GM21576 (cell line): ENCODE measurements at regions not wholly inside any gene's neighbourhood (a gene's known extent, or its start where the extent isn't known, plus 50 kb on each side); places are given as distances from the start of the nearest gene placed in this dataset.

Experiments
- ATAC-seq: cut with Tn5 transposase; IDR thresholded peaks from one replicate; pipeline ENCODE4 v1.9.1; 2021; ENCODE audit warnings: mild to moderate bottlenecking, moderate library complexity; ENCODE audit not compliant: unreplicated experiment

DNA sequence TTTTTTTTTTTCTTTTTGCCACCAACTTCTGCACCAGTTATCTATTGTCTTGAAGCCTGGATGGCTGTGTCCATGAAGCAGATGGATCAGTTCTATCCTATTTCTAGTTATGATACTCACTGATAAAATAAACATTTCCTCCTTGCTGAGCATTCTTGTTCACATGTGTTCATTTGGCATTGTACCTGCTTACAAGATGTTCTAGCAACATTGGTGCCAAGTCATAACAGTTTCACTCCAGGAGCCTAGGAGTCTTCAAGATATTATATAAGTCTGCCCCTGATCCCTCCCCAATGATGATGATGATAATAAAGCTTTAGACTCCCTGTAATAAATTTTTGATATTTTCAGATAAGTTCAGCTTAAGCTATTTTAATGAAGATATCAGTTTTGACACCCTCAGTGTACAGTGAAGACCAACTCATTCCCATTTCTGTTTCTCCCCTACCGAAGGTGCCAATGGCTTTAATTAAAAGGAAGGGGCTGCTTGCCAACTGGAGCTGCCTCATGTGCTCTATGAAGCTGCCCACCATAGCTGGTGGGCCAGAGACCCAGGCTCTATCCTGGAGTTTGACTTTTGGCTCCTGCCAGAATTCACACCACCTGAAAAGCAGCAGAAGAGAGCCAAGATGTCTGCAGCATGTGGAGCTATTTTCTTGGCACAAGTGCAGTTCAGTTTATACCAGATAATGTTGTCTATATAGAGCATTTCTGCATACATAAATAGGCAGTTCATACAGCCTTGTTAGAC is 265.4 kb upstream of the TET2 start:
- no peak for ATAC-seq

- ATAC-seq: no peak
These were observed 255.9 kb upstream of the TET2 start for GRCh38 chr4:104890598-104891275.

DNA sequence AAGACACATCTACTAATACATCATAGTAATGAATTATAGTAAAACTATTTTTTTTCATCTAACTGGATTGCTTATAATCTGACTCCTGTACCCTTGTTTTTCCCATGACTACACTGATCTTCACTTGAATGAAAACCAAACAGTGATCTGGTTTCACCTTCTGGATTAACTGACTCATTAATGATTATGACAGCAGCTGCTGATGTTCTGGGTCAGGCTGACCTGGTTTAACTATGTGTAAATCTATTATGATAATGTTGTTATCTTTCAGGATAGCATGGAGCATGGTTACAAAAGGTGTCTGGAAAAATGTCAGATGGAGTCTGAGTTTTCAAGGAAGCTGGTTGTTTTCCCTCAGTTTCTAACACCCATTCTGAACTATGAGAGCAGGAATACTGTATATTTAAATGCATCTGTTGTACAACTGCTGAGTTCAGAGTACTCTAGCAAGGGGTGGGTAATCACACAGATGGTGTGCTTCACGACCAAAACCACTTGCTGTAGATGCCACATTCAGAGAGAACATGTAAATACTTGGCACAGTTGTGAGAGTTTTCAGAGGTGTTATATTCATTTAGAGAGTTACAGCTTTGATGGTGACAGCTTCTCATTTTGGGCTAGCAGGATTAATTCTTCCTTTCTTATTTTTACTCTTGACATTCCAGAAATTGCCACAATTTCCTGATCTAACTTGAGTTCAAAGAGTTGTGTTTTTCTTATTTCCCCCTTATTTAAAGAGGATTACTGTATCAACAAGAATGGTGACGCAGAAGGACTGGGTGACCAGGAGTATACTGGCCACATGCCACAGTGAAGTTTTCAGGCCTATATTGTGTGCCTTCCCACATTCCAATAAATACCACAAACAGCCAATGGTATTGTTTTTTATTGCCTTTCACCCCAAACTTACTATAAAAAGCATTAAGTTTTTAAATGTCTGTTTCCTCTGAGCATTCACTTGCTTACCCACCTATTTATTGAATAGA is 249.7 kb upstream of the TET2 start:
- ATAC-seq: peak; percentile 69

GRCh38 chr4:104899863-104900262 is 246.8 kb upstream of the TET2 start:
- no peak for ATAC-seq

DNA sequence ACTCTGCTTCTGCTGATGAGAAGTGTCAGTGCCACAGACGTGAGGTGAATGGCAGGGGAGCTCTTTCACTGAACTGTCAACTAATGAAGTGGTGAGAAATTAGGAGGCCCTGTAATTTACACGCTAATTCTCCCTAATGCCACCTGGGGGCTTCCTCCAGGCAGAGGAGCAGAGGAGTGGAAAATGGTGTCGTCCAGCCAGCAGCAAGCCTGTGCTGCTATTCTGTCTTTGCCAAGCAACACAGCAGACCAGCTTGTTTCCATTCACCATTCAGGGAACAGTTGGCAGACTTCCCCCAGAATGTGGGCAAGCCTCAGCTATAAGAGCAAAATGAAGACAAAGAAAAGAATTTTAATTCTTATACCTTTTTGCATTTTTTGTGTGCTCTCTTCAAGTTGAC is 245.2 kb upstream of the TET2 start:
- no peak for ATAC-seq

- ATAC-seq: no peak
These were observed 244.6 kb upstream of the TET2 start for GRCh38 chr4:104901961-104902605.

DNA sequence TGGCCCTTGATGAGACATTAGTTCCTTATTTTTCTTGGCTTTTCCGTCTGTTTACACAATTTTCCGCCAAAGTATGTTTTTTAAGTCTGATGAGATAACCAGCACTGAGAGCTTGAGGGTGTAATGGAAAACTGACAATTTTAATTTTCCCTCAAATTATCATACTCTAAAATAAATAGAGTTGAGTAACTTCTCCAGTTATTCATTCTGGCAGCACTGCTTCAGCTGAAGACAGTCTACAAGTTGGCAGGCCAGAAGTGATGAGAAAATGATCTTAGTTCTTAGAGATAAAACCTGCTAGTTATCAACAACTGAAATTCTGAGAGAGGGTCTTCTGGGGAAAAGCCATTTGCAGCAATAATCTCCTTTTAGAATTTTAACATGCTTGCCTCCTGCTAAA is 241.6 kb upstream of the TET2 start:
- ATAC-seq: no peak

DNA sequence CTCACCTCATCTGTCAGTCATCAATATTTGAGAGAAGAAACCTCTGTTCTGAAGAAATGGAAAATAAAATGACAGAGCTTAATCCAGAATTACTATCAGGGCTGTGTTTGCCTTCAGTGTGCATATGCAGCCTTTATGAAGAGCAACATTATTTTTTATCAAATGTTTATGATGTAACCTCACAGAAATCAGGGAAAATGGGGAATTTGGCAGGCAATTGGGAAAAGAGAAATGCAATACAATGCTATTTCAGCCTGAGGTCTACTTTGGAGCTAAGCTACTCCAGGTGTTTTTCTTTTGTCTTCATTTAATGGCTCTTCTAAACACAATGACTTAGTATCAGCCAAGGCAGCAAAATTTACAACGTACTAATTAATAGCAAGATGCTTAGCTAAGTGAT is 241.1 kb upstream of the TET2 start:
- ATAC-seq: no peak

DNA sequence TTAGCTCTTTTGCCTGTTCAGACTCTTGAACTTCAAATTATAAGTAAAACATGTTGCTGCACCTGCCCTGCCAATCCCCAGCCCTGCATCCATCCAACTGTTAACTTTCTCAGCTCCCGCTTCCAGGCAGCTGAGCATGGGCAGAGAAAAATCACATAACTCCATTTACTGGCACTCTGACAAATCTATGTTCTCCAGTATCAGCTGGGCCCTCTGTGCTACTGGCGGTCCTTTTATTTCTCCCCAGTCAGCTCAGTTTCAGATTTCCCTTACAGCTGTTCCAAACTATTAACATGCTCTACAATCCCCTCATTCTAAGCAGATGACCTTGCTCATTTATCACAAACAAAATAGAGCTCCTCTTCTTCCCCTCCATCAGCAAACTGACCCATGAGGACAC is 240.4 kb upstream of the TET2 start:
- no peak for ATAC-seq

- no peak for ATAC-seq
These were observed 239.5 kb upstream of the TET2 start for GRCh38 chr4:104907074-104907649.

GRCh38 chr4:104907991-104908390 is 238.7 kb upstream of the TET2 start:
- ATAC-seq: no peak

DNA sequence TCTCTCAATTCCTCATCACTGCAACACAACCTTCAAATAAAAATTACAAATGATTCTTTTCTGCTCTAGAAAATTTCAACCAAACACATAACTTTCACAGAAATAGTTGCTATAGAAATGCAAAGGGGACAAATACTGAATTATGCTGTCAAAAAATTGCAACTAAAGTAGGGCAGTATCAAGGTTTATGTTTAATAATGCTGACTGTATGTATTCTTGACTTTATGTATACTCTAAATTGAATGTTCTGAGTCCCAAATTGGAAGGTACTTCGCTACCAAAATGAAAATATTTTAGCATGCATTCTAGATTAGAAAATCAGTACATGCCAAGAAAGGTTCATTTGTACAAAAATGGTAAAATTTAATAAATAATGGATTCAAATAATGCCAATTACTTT is 237.3 kb upstream of the TET2 start:
- ATAC-seq: no peak

DNA sequence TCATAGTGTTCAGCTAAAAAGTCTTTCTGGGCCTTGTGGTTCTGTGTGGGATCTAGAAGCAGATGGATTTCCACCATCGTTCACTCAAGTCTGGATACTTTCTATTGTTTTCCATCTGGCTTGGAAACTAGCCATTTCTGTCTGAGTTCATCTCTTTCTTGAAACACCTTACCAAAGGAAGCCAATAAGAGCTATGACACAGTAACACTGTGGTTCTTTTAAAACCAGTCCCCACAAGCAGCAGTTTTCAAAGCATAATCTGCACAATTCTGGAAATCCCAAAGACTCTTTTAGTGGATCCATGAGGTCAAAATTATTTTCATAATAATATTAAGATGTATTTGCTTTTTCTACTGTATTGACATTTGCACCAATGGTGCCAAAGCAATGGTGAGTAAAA is 234.2 kb upstream of the TET2 start:
- no peak for ATAC-seq

DNA sequence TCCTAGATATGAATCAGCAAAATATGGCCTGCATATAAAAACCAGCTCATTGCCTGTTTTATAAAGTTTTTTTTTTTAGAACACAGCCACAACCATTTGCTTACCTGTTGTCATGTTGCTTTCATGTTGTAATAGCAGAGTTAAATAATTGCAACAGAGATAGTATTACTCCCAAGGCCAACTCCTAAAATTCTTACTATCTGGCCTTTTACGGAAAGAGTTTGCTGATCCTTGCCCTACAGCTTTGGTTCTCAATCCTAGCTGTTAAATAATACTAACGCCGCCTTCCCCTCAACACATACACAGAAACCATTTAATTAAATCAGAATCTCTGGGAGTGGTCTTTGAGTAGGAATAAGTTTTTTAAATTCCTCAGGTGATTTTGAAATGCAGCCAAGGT is 231.3 kb upstream of the TET2 start:
- no peak for ATAC-seq

DNA sequence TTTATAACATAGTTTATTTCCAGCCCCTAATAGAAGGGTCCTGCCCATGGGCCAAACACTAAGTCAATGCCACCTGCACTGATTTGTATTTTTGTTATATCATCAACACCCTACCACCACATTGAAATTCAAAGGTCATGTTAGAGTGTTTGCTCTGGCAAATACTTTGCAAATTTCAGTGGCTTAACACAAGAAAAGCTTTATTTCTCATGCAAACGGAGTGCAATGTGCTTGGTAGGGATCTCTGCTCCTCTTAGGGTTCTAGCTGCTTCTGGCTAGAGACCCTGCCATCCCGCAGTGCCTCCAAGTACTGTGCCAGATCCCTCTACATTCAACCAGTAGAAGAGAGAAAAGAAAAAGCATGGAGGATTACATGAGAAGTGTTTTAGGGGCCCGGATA is 230.8 kb upstream of the TET2 start:
- ATAC-seq: no peak

GRCh38 chr4:104919406-104919805 is 227.3 kb upstream of the TET2 start:
- no peak for ATAC-seq

- ATAC-seq: peak; percentile 12
These were observed 216.4 kb upstream of the TET2 start for GRCh38 chr4:104930298-104930697.

DNA sequence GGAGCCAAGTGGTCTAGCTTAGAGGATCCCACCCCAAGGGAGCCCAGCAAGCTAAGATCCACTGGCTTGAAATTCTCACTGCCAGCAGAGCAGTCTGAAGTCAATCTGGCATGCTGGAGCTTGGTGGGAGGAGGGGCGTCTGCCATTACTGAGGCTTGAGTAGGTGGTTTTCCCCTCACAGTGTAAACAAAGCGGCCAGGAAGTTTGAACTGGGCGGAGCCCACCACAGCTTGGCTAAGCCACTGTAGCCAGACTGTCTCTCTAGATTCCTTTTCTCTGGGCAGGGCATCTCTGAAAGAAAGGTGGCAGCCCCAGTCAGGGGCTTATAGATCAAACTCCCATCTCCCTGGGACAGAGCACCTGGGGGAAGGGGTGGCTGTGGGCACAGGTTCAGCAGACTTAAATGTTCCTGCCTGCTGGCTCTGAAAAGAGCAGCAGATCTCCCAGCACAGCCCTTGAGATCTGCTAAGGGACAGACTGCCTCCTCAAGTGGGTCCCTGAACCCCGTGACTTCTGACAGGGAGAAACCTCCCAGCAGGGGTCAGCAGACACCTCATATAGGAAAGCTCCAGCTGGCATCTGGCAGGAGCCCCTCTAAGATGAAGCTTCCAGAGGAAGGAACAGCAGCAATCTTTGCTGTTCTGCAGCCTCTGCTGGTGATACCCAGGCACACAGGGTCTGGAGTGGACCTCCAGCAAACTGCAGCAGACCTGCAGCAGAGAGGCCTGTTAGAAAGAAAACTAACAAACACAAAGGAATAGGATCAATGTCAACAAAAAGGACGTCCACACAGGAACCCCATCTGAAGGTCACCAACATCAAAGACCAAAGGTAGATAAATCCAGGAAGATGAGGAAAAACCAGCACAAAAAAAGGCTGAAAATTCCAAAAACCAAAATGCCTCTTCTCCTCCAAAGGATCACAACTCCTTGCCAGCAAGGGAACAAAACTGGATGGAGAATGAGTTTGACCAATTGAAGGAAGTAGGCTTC is 215.6 kb upstream of the TET2 start:
- ATAC-seq: peak; percentile 70

GRCh38 chr4:104938624-104939023 is 208.1 kb upstream of the TET2 start:
- no peak for ATAC-seq
